AG09309 (cell line): ENCODE measurements at regions not wholly inside any gene's neighbourhood (a gene's known extent, or its start where the extent isn't known, plus 50 kb on each side); places are given as distances from the start of the nearest gene placed in this dataset.

Experiments
- DNase-seq: peaks from one replicate; pipeline ENCODE4 v3.0.0-alpha.2; 2010; ENCODE audit warnings: low read depth
- H3K4me3 ChIP-seq: 2 replicates; pipeline ENCODE4 v1.5.1; 2011; ENCODE audit warnings: mild to moderate bottlenecking, low read depth, low read length, moderate library complexity; ENCODE audit not compliant: control insufficient read depth
- CTCF ChIP-seq: IDR thresholded peaks from 2 replicates; pipeline ENCODE4 v1.5.1; 2011; ENCODE audit warnings: mild to moderate bottlenecking, low read depth, low read length, inconsistent platforms; ENCODE audit not compliant: insufficient read depth, control insufficient read depth; ENCODE audit errors: missing control alignments

DNA sequence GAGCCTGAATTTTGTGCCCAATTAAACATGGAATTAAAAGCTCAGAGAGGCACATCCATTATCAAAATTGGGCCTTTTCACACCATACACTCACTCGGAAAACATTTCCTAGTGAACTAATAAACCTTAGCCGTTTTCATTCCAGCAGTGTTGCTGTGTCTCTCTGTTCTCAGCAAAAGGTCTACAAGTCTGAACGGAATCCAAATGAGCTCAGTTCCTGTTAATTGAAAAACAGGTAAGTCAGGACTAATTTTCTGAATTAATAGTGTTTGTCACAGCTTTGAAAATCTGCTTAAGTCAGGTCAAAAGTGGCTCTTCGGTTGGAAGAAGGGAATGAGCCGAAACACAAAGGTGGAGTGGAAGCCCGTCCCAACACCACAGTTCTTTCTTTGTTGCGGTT is 163.3 kb upstream of the RALGAPA2 start:
- TF ChIP-seq CTCF: no peak

GRCh38 chr20:20872428-20872827 is 160.0 kb upstream of the RALGAPA2 start:
- TF ChIP-seq CTCF: no peak
- no peak for DNase-seq

More for the DNA sequence above, 163.3 kb upstream of the RALGAPA2 start:
- H3K4me3 ChIP-seq: no peak overlapping the region
- DNase-seq: no peak

GRCh38 chr20:20869161-20869775 is 156.8 kb upstream of the RALGAPA2 start:
- DNase-seq: no peak
- TF ChIP-seq CTCF: no peak

More at GRCh38 chr20:20872428-20872827, 160.0 kb upstream of the RALGAPA2 start:
- H3K4me3 ChIP-seq: no peak overlapping the region

GRCh38 chr20:20864351-20865096 is 152.1 kb upstream of the RALGAPA2 start:
- no peak for DNase-seq
- H3K4me3 ChIP-seq: no peak overlapping the region
- peak; percentile 20 for TF ChIP-seq CTCF

More at GRCh38 chr20:20869161-20869775, 156.8 kb upstream of the RALGAPA2 start:
- no peak overlapping the region for H3K4me3 ChIP-seq

- peak; percentile 90 for TF ChIP-seq CTCF
- peak; percentile 56 for DNase-seq
- no peak overlapping the region for H3K4me3 ChIP-seq
Observed at GRCh38 chr20:20860078-20860806, 147.8 kb upstream of the RALGAPA2 start.

DNA sequence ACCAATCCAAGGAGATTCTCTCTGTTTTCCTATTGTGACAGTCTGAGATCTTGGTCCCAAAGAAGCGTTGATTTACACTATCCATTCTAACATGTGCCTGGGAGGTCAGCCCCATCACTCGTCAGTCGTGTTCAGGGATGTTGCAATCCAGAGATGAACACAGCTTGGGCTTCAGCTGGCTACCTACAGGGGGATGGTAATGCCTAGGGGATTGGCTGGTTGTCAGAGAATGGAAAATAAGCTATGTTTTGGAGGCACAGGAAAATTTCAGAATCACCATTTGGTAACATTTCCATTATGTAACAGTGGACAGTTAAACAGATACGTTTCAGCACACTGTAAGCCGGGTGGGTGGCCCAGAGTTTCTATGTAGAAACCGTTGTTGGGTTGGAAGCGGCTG is 147.1 kb upstream of the RALGAPA2 start:
- TF ChIP-seq CTCF: no peak
- H3K4me3 ChIP-seq: no peak overlapping the region
- DNase-seq: no peak
